ENCODE measurements at regions not wholly inside any gene's neighbourhood (a gene's known extent, or its start where the extent isn't known, plus 50 kb on each side); places are given as distances from the start of the nearest gene placed in this dataset.

DNA sequence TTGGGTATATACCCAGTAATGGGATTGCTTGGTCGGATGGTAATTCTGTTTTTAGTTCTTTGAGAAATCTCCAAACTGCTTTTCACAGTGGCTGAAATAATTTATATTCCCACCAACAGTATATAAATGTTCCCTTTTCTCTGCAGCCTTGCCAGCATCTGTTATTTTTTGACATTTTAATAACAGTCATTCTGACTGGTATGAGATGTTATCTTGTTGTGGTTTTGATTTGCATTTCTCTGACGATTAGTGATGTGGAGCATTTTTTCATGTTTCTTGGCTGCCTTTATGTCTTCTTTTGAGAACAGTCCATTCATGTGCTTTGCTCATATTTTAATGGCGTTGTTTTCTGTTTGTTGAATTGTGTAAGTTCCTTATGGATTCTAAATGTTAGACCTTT, 641.6 kb downstream of the HACE1 start:
- ChIA-PET CTCF (no interaction called here), POLR2A (no interaction called here)
- H3K27me3 ChIP-seq (replicated peaks in 2 of 5; ENCODE audit: control insufficient read depth in 4 of 5, insufficient read depth in 5 of 5, low read length in 4 of 5): no peaks in the 10 kb centered on the region
- no peaks in the 10 kb centered on the region for H3K9me3 ChIP-seq (ENCODE audit: control extremely low read depth in 1 of 5, control insufficient read depth in 4 of 5, insufficient read depth in 2 of 5, low read depth in 1 of 5, low read length in 4 of 5)
- H3K36me3 ChIP-seq (ENCODE audit: control insufficient read depth in 4 of 4, insufficient read depth in 4 of 4, low read length in 3 of 4): no peaks in the 10 kb centered on the region
- DNase-seq: no peak
- H3K4me1 ChIP-seq (ENCODE audit: control extremely low read depth in 1 of 4, control insufficient read depth in 4 of 4, insufficient read depth in 4 of 4, low read length in 3 of 4): no peaks in the 10 kb centered on the region
- no peak overlapping the region for H3K27ac ChIP-seq (ENCODE audit: insufficient read depth in 1 of 2, low read depth in 1 of 2, low read length in 2 of 2, poor library complexity in 1 of 2, severe bottlenecking in 2 of 2)
- no peak overlapping the region for H3K4me3 ChIP-seq (ENCODE audit: control insufficient read depth in 1 of 7, extremely low read depth in 1 of 7, insufficient read depth in 4 of 7, low read depth in 2 of 7, low read length in 6 of 7)
- WGBS (ENCODE audit: insufficient coverage): 100% methylated on average over 1 of the region's 3 CpGs

DNA sequence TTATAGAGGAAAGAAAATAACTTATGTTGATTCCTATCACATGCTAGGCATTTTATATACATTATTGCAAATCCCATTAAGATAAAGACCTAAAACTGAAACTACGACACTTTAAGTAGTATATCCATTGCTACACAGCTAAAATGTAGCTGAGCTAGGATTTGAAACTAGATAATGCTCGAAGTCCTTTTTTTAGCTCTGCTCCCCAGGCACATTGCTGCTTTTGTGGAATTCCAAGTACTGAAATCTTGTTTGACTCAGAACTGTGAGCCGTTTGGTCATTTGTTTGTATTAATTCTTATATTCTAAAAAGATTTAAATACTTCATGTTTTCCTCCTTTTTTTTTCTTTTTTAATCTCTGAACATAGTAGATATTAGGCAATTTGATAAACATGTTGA, 644.8 kb downstream of the HACE1 start:
- no peaks in the 10 kb centered on the region for H3K27me3 ChIP-seq (replicated peaks in 2 of 5; ENCODE audit: control insufficient read depth in 4 of 5, insufficient read depth in 5 of 5, low read length in 4 of 5)
- no CpG with 5 or more reads among the region's 3 CpGs for WGBS (ENCODE audit: insufficient coverage)
- ChIA-PET CTCF (no interaction called here), POLR2A (no interaction called here)
- no peak overlapping the region for H3K27ac ChIP-seq (ENCODE audit: insufficient read depth in 1 of 2, low read depth in 1 of 2, low read length in 2 of 2, poor library complexity in 1 of 2, severe bottlenecking in 2 of 2)
- no peak overlapping the region for H3K4me3 ChIP-seq (ENCODE audit: control insufficient read depth in 1 of 7, extremely low read depth in 1 of 7, insufficient read depth in 4 of 7, low read depth in 2 of 7, low read length in 6 of 7)
- no peaks in the 10 kb centered on the region for H3K36me3 ChIP-seq (ENCODE audit: control insufficient read depth in 4 of 4, insufficient read depth in 4 of 4, low read length in 3 of 4)
- no peaks in the 10 kb centered on the region for H3K9me3 ChIP-seq (ENCODE audit: control extremely low read depth in 1 of 5, control insufficient read depth in 4 of 5, insufficient read depth in 2 of 5, low read depth in 1 of 5, low read length in 4 of 5)
- H3K4me1 ChIP-seq (ENCODE audit: control extremely low read depth in 1 of 4, control insufficient read depth in 4 of 4, insufficient read depth in 4 of 4, low read length in 3 of 4): no peaks in the 10 kb centered on the region
- no peak for DNase-seq

DNA sequence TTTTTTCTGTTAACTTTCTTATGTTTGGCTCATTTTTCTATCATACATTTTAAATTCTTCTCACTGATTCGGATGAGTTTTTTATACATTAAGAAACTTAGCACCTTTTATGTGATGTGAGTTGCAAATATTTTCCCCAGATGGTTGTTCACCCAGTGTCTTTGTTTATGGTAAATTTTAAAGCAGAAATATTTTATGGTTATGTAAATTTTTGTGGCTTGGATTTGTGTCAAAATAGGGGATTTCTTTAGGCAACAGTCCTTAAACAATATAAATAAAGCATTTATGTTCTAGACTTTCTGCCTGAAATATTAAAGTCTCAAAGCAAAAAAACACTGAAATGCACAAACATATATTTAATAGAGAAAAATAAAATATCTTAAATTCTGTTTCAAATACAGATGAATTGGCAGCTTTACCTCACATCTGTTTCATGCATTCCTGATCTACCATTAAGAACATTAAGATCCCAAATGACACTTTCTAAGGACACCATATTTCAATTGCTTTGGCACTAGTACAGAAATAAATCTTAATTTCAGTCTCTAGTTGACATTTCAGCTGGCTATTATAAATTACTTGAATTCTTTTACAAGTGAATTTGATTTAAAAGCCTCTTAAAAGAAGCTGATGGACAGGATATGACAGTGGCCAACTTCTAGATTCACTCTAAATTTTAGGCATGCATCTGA, 646.6 kb downstream of the HACE1 start:
- no peak overlapping the region for H3K27ac ChIP-seq (ENCODE audit: insufficient read depth in 1 of 2, low read depth in 1 of 2, low read length in 2 of 2, poor library complexity in 1 of 2, severe bottlenecking in 2 of 2)
- H3K4me1 ChIP-seq (ENCODE audit: control extremely low read depth in 1 of 4, control insufficient read depth in 4 of 4, insufficient read depth in 4 of 4, low read length in 3 of 4): no peaks in the 10 kb centered on the region
- no CpG with 5 or more reads among the region's 1 CpG for WGBS (ENCODE audit: insufficient coverage)
- no peaks in the 10 kb centered on the region for H3K27me3 ChIP-seq (replicated peaks in 2 of 5; ENCODE audit: control insufficient read depth in 4 of 5, insufficient read depth in 5 of 5, low read length in 4 of 5)
- H3K4me3 ChIP-seq (ENCODE audit: control insufficient read depth in 1 of 7, extremely low read depth in 1 of 7, insufficient read depth in 4 of 7, low read depth in 2 of 7, low read length in 6 of 7): no peak overlapping the region
- DNase-seq: no peak
- no peaks in the 10 kb centered on the region for H3K36me3 ChIP-seq (ENCODE audit: control insufficient read depth in 4 of 4, insufficient read depth in 4 of 4, low read length in 3 of 4)
- POLR2A ChIA-PET: no interaction called here
- CTCF ChIA-PET: interaction anchor here (1.1 kb wide), 1 partner anchor 314 kb away, joined by 3 read pairs; no protein-coding TSS in a partner anchor
- no peaks in the 10 kb centered on the region for H3K9me3 ChIP-seq (ENCODE audit: control extremely low read depth in 1 of 5, control insufficient read depth in 4 of 5, insufficient read depth in 2 of 5, low read depth in 1 of 5, low read length in 4 of 5)

DNA sequence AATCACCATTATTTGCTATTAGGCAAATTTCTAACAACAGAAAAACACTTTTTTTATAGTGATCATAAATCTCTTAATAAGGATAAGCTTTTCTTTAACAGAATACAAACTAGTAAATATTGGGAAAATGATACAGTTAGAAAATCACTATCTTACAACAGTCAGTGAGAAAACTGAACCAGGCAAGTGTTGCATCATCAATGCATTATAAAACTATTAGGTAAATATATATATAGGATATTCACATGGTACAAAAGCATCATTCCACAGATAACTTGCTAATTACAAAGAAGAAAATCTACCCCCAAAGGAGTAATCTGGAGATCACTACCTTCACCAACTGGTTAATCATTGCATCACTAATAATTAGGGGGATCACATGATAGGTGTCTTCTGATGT, 652.1 kb downstream of the HACE1 start:
- Histone ChIP-seq H3K36me3 (ENCODE audit: control insufficient read depth in 4 of 4, insufficient read depth in 4 of 4, low read length in 3 of 4) (no peaks in the 10 kb centered on the region), H3K9me3 (ENCODE audit: control extremely low read depth in 1 of 5, control insufficient read depth in 4 of 5, insufficient read depth in 2 of 5, low read depth in 1 of 5, low read length in 4 of 5) (no peaks in the 10 kb centered on the region), H3K4me3 (ENCODE audit: control insufficient read depth in 1 of 7, extremely low read depth in 1 of 7, insufficient read depth in 4 of 7, low read depth in 2 of 7, low read length in 6 of 7) (no peak overlapping the region), H3K4me1 (ENCODE audit: control extremely low read depth in 1 of 4, control insufficient read depth in 4 of 4, insufficient read depth in 4 of 4, low read length in 3 of 4) (no peaks in the 10 kb centered on the region), H3K27me3 (replicated peaks in 2 of 5; ENCODE audit: control insufficient read depth in 4 of 5, insufficient read depth in 5 of 5, low read length in 4 of 5) (no peaks in the 10 kb centered on the region), H3K27ac (ENCODE audit: insufficient read depth in 1 of 2, low read depth in 1 of 2, low read length in 2 of 2, poor library complexity in 1 of 2, severe bottlenecking in 2 of 2) (no peak overlapping the region)
- POLR2A ChIA-PET: no interaction called here
- no peak for DNase-seq
- CTCF ChIA-PET: no interaction called here

DNA sequence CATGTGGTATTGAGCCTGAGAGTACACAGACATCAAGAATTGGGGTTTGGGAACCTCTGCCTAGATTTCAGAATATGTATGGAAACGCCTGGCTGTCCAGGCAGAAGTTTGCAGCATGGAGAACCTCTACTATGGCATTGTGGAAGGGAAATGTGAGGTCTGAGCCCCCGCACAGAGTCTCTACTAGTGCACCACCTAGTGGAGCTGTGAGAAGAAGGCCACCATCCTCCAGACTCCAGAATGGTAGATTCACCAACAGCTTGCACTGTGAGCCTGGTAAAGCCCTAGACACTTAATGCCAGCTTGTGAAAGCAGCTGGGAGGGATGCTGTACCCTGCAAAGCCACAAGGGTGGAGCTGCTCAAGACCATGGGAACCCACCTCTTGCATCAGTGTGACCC, 658.2 kb downstream of the HACE1 start:
- no peak for DNase-seq
- Histone ChIP-seq H3K4me1 (ENCODE audit: control extremely low read depth in 1 of 4, control insufficient read depth in 4 of 4, insufficient read depth in 4 of 4, low read length in 3 of 4) (no peaks in the 10 kb centered on the region), H3K4me3 (ENCODE audit: control insufficient read depth in 1 of 7, extremely low read depth in 1 of 7, insufficient read depth in 4 of 7, low read depth in 2 of 7, low read length in 6 of 7) (no peak overlapping the region), H3K27ac (ENCODE audit: insufficient read depth in 1 of 2, low read depth in 1 of 2, low read length in 2 of 2, poor library complexity in 1 of 2, severe bottlenecking in 2 of 2) (no peak overlapping the region), H3K36me3 (ENCODE audit: control insufficient read depth in 4 of 4, insufficient read depth in 4 of 4, low read length in 3 of 4) (no peaks in the 10 kb centered on the region), H3K27me3 (replicated peaks in 2 of 5; ENCODE audit: control insufficient read depth in 4 of 5, insufficient read depth in 5 of 5, low read length in 4 of 5) (no peaks in the 10 kb centered on the region), H3K9me3 (ENCODE audit: control extremely low read depth in 1 of 5, control insufficient read depth in 4 of 5, insufficient read depth in 2 of 5, low read depth in 1 of 5, low read length in 4 of 5) (peaks cover 0 to 1% (median 0%) of the 10 kb centered on the region in 5 experiments)
- CTCF ChIA-PET: no interaction called here
- 94% methylated on average over 2 of the region's 2 CpGs for WGBS (ENCODE audit: insufficient coverage)
- POLR2A ChIA-PET: no interaction called here

- no peak for DNase-seq
- H3K27ac ChIP-seq (ENCODE audit: insufficient read depth in 1 of 2, low read depth in 1 of 2, low read length in 2 of 2, poor library complexity in 1 of 2, severe bottlenecking in 2 of 2): no peak overlapping the region
- no peaks in the 10 kb centered on the region for H3K36me3 ChIP-seq (ENCODE audit: control insufficient read depth in 4 of 4, insufficient read depth in 4 of 4, low read length in 3 of 4)
- ChIA-PET POLR2A (no interaction called here), CTCF (interaction anchor here (0.8 kb wide), 1 partner anchor 107 kb away, joined by 3 read pairs; no protein-coding TSS in a partner anchor)
- H3K9me3 ChIP-seq (ENCODE audit: control extremely low read depth in 1 of 5, control insufficient read depth in 4 of 5, insufficient read depth in 2 of 5, low read depth in 1 of 5, low read length in 4 of 5): peaks cover 0 to 5% (median 0%) of the 10 kb centered on the region in 5 experiments
- H3K4me1 ChIP-seq (ENCODE audit: control extremely low read depth in 1 of 4, control insufficient read depth in 4 of 4, insufficient read depth in 4 of 4, low read length in 3 of 4): no peaks in the 10 kb centered on the region
- H3K27me3 ChIP-seq (replicated peaks in 2 of 5; ENCODE audit: control insufficient read depth in 4 of 5, insufficient read depth in 5 of 5, low read length in 4 of 5): no peaks in the 10 kb centered on the region
- H3K4me3 ChIP-seq (ENCODE audit: control insufficient read depth in 1 of 7, extremely low read depth in 1 of 7, insufficient read depth in 4 of 7, low read depth in 2 of 7, low read length in 6 of 7): no peak overlapping the region
Observed at GRCh38 chr6:104187616-104188015, 672.1 kb downstream of the HACE1 start.

- POLR2A ChIA-PET: no interaction called here
- Histone ChIP-seq H3K27me3 (replicated peaks in 2 of 5; ENCODE audit: control insufficient read depth in 4 of 5, insufficient read depth in 5 of 5, low read length in 4 of 5) (no peaks in the 10 kb centered on the region), H3K9me3 (ENCODE audit: control extremely low read depth in 1 of 5, control insufficient read depth in 4 of 5, insufficient read depth in 2 of 5, low read depth in 1 of 5, low read length in 4 of 5) (peaks cover 0 to 5% (median 0%) of the 10 kb centered on the region in 5 experiments), H3K4me1 (ENCODE audit: control extremely low read depth in 1 of 4, control insufficient read depth in 4 of 4, insufficient read depth in 4 of 4, low read length in 3 of 4) (no peaks in the 10 kb centered on the region), H3K27ac (ENCODE audit: insufficient read depth in 1 of 2, low read depth in 1 of 2, low read length in 2 of 2, poor library complexity in 1 of 2, severe bottlenecking in 2 of 2) (no peak overlapping the region), H3K36me3 (ENCODE audit: control insufficient read depth in 4 of 4, insufficient read depth in 4 of 4, low read length in 3 of 4) (no peaks in the 10 kb centered on the region), H3K4me3 (ENCODE audit: control insufficient read depth in 1 of 7, extremely low read depth in 1 of 7, insufficient read depth in 4 of 7, low read depth in 2 of 7, low read length in 6 of 7) (no peak overlapping the region)
- DNase-seq: no peak
- CTCF ChIA-PET: no interaction called here
- WGBS (ENCODE audit: insufficient coverage): 33% methylated on average over 1 of the region's 3 CpGs
Observed at GRCh38 chr6:104186831-104187230, 672.9 kb downstream of the HACE1 start.
